Upper lobe of left lung (tissue), 4 donors: ENCODE measurements at regions not wholly inside any gene's neighbourhood (a gene's known extent, or its start where the extent isn't known, plus 50 kb on each side); places are given as distances from the start of the nearest gene placed in this dataset.

Source experiments
- EP300 ChIP-seq, 4 donors: sonication (generic); formaldehyde crosslinking; IDR thresholded peaks; one replicate each; pipeline ENCODE4 v1.5.1; 2017; ENCODE audit warnings: antibody characterized with exemption in 4 of 4, control low read depth in 2 of 4
- POLR2A ChIP-seq, 4 donors: fragments of 450-650 bp; IDR thresholded peaks; one replicate each; pipeline ENCODE4 v1.5.1; 2016 to 2017; ENCODE audit warnings: antibody characterized with exemption in 4 of 4, mild to moderate bottlenecking in 2 of 4
- POLR2AphosphoS5 ChIP-seq, 2 donors: sonication (generic); formaldehyde crosslinking; IDR thresholded peaks; one replicate each; pipeline ENCODE4 v1.5.1; 2017; ENCODE audit warnings: antibody characterized with exemption in 2 of 2
- TF ChIP-seq, protein P1 (sequence below), 6 experiments: fragments of 450-650 bp in 4 of 6; fragments of 200-600 bp in 2 of 6; sonication (generic) in 2 of 6; IDR thresholded peaks; one replicate each; pipeline ENCODE4 v1.5.1; 2016 to 2019; ENCODE audit warnings: antibody characterized with exemption in 6 of 6

DNA sequence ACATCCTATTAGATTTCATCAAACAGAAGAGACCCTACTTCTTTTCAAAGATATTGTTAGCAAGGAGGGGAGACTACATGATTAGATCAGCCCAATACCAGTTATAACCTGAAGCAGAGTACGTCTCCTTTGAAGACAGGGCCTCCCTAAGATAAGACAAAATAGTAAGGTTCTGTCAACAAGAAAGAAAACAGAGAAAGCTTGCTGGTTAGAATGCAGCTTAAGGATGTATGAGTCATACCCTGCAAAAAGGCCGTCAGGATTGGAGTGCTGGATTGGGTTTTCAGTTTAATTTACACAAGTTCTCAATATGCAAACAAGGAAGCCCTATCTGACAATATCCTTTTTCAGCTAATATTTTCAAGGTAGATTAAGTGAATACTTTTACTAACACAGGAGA is 1581.2 kb upstream of the WWC1 start:
- TF ChIP-seq, protein P1, sequence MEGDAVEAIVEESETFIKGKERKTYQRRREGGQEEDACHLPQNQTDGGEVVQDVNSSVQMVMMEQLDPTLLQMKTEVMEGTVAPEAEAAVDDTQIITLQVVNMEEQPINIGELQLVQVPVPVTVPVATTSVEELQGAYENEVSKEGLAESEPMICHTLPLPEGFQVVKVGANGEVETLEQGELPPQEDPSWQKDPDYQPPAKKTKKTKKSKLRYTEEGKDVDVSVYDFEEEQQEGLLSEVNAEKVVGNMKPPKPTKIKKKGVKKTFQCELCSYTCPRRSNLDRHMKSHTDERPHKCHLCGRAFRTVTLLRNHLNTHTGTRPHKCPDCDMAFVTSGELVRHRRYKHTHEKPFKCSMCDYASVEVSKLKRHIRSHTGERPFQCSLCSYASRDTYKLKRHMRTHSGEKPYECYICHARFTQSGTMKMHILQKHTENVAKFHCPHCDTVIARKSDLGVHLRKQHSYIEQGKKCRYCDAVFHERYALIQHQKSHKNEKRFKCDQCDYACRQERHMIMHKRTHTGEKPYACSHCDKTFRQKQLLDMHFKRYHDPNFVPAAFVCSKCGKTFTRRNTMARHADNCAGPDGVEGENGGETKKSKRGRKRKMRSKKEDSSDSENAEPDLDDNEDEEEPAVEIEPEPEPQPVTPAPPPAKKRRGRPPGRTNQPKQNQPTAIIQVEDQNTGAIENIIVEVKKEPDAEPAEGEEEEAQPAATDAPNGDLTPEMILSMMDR (IDR thresholded peaks at IDR 0.05), result no peak
- TF ChIP-seq POLR2AphosphoS5 (IDR thresholded peaks at IDR 0.05) (no peak), EP300 (IDR thresholded peaks at IDR 0.05) (no peak), POLR2A (IDR thresholded peaks at IDR 0.05) (no peak)
